Suprapubic skin (tissue), 4 donors: ENCODE measurements at regions not wholly inside any gene's neighbourhood (a gene's known extent, or its start where the extent isn't known, plus 50 kb on each side); places are given as distances from the start of the nearest gene placed in this dataset.

Experiments used
- DNase-seq, 2 donors: peaks; one replicate each; pipeline ENCODE4 v3.0.0-alpha.2; 2019; ENCODE audit warnings: low spot score in 2 of 2
- H3K27ac ChIP-seq: fragments of 200-600 bp; sonication (generic); one replicate; pipeline ENCODE4 v1.5.1; 2019
- H3K27me3 ChIP-seq: fragments of 200-600 bp; sonication (generic); one replicate; pipeline ENCODE4 v1.5.1; 2019
- H3K36me3 ChIP-seq: fragments of 200-600 bp; sonication (generic); one replicate; pipeline ENCODE4 v1.5.1; 2019
- H3K4me1 ChIP-seq: fragments of 200-600 bp; sonication (generic); one replicate; pipeline ENCODE4 v1.5.1; 2019
- H3K4me3 ChIP-seq: fragments of 200-600 bp; sonication (generic); one replicate; pipeline ENCODE4 v1.5.1; 2019; ENCODE audit warnings: mild to moderate bottlenecking
- H3K9me3 ChIP-seq: fragments of 200-600 bp; sonication (generic); one replicate; pipeline ENCODE4 v1.5.1; 2019
- CTCF ChIP-seq, 2 donors: fragments of 200-600 bp in 1 of 2; fragments of 450-650 bp in 1 of 2; sonication (generic) in 1 of 2; IDR thresholded peaks; one replicate each; pipeline ENCODE4 v1.5.1; 2016 to 2019; ENCODE audit warnings: antibody characterized with exemption in 2 of 2, mild to moderate bottlenecking in 1 of 2, moderate library complexity in 1 of 2
- EP300 ChIP-seq: sonication (generic); formaldehyde crosslinking; IDR thresholded peaks from one replicate; pipeline ENCODE4 v1.6.1; 2017; ENCODE audit warnings: antibody characterized with exemption
- POLR2A ChIP-seq, 2 donors: fragments of 450-650 bp; IDR thresholded peaks; one replicate each; pipeline ENCODE4 v1.6.1; 2017; ENCODE audit warnings: antibody characterized with exemption in 2 of 2, mild to moderate bottlenecking in 2 of 2, moderate library complexity in 2 of 2
- POLR2AphosphoS5 ChIP-seq, 3 donors: sonication (generic); formaldehyde crosslinking; IDR thresholded peaks; one replicate each; pipeline ENCODE4 v1.6.1; 2017; ENCODE audit warnings: antibody characterized with exemption in 3 of 3
- WGBS: methylation state at CpG from one replicate; pipeline ENCODE4 v1.1.5; 2018; 5-methylcytosine and 5-hydroxymethylcytosine counted together

- H3K27ac ChIP-seq, result no peak overlapping the region
- no peak for DNase-seq
- no peaks in the 10 kb centered on the region for H3K27me3 ChIP-seq
- no peaks in the 10 kb centered on the region for H3K36me3 ChIP-seq
- H3K4me1 ChIP-seq, result peaks cover 3% of the 10 kb centered on the region
- no peak overlapping the region for H3K4me3 ChIP-seq
- WGBS, result 49% methylated on average over 4 of the region's 4 CpGs
- TF ChIP-seq CTCF (IDR thresholded peaks at IDR 0.05) (no peak), POLR2A (IDR thresholded peaks at IDR 0.05) (no peak), EP300 (no peak), POLR2AphosphoS5 (IDR thresholded peaks at IDR 0.05) (no peak)
- H3K9me3 ChIP-seq, result no peaks in the 10 kb centered on the region
Measured at GRCh38 chr13:106373989-106374572, 161.4 kb downstream of the EFNB2 start.

GRCh38 chr13:106373304-106373988, 162.0 kb downstream of the EFNB2 start:
- H3K36me3 ChIP-seq, result no peaks in the 10 kb centered on the region
- H3K27ac ChIP-seq, result no peak overlapping the region
- H3K4me3 ChIP-seq, result no peak overlapping the region
- H3K4me1 ChIP-seq, result peaks cover 3% of the 10 kb centered on the region
- no peaks in the 10 kb centered on the region for H3K27me3 ChIP-seq
- 54% methylated on average over 7 of the region's 7 CpGs for WGBS
- TF ChIP-seq CTCF (IDR thresholded peaks at IDR 0.05), result no peak
- TF ChIP-seq POLR2AphosphoS5 (IDR thresholded peaks at IDR 0.05), result no peak
- no peak for TF ChIP-seq POLR2A (IDR thresholded peaks at IDR 0.05)
- no peak for TF ChIP-seq EP300
- DNase-seq, result no peak
- no peaks in the 10 kb centered on the region for H3K9me3 ChIP-seq

- Histone ChIP-seq H3K9me3 (no peaks in the 10 kb centered on the region), H3K27ac (no peak overlapping the region), H3K4me1 (peaks cover 3% of the 10 kb centered on the region), H3K36me3 (no peaks in the 10 kb centered on the region), H3K27me3 (no peaks in the 10 kb centered on the region), H3K4me3 (no peak overlapping the region)
- no peak for DNase-seq
- no peak for TF ChIP-seq POLR2A (IDR thresholded peaks at IDR 0.05)
- TF ChIP-seq POLR2AphosphoS5 (IDR thresholded peaks at IDR 0.05), result no peak
- TF ChIP-seq EP300, result no peak
- no peak for TF ChIP-seq CTCF (IDR thresholded peaks at IDR 0.05)
- 55% methylated on average over 7 of the region's 7 CpGs for WGBS
Measured at GRCh38 chr13:106372199-106373155, 163.0 kb downstream of the EFNB2 start.

- 94% methylated on average over 5 of the region's 5 CpGs for WGBS
- no peaks in the 10 kb centered on the region for H3K27me3 ChIP-seq
- no peak overlapping the region for H3K4me3 ChIP-seq
- DNase-seq, result no peak
- no peaks in the 10 kb centered on the region for H3K36me3 ChIP-seq
- TF ChIP-seq EP300 (no peak), POLR2A (IDR thresholded peaks at IDR 0.05) (no peak)
- no peak overlapping the region for H3K27ac ChIP-seq
- H3K9me3 ChIP-seq, result no peaks in the 10 kb centered on the region
- H3K4me1 ChIP-seq, result peaks cover 3% of the 10 kb centered on the region
Measured at GRCh38 chr13:106371024-106371423, 164.4 kb downstream of the EFNB2 start.

GRCh38 chr13:106369858-106370257, 165.6 kb downstream of the EFNB2 start:
- Histone ChIP-seq H3K36me3 (no peaks in the 10 kb centered on the region), H3K4me1 (peaks cover 3% of the 10 kb centered on the region), H3K27ac (no peak overlapping the region), H3K9me3 (no peaks in the 10 kb centered on the region), H3K4me3 (no peak overlapping the region), H3K27me3 (no peaks in the 10 kb centered on the region)
- 90% methylated on average over 2 of the region's 2 CpGs for WGBS
- DNase-seq, result no peak
- no peak for TF ChIP-seq EP300
- no peak for TF ChIP-seq POLR2A (IDR thresholded peaks at IDR 0.05)
- TF ChIP-seq CTCF (IDR thresholded peaks at IDR 0.05), result no peak
- TF ChIP-seq POLR2AphosphoS5 (IDR thresholded peaks at IDR 0.05), result no peak
